Stimulated activated CD4-positive, alpha-beta T cell treated with anti-CD3 and anti-CD28 coated beads, TNF-alpha, amount 100 ng/mL, for 24 hours (primary cell): ENCODE measurements at regions not wholly inside any gene's neighbourhood (a gene's known extent, or its start where the extent isn't known, plus 50 kb on each side); places are given as distances from the start of the nearest gene placed in this dataset.
"Not testable (repeated sequence)": the region's sequence is repeated elsewhere in the genome, so short reads cannot be mapped to it uniquely, and the experiment has no call there.

ENCODE experiments used
- DNase-seq, 3 experiments: peaks; one replicate each; pipeline ENCODE4 v3.0.0-alpha.2; 2020; ENCODE audit warnings: low read depth in 3 of 3

- DNase-seq: no peak
Observed at GRCh38 chr11:115981814-115982471, 477.7 kb upstream of the CADM1 start.

DNA sequence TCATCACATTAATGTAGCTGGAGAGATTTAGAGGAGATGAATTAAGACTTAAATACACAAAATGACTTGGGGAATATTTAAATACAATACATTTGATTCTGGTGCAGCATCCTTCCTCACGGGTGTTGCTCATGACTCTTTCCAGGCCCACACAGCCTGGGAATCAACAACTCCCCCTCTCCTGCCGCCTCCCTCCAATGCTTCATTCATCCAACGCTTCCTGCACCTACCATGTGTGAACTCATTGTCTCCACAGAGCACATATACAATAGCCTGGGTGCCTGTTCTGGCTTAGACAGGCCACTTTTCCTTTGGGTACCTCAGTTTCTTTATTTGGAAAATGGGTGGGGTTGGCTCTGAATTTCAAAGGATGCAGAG lies 476.9 kb upstream of the CADM1 start:
- DNase-seq: no peak

- DNase-seq: no peak
Observed at GRCh38 chr11:115980337-115981103, 476.3 kb upstream of the CADM1 start.

DNA sequence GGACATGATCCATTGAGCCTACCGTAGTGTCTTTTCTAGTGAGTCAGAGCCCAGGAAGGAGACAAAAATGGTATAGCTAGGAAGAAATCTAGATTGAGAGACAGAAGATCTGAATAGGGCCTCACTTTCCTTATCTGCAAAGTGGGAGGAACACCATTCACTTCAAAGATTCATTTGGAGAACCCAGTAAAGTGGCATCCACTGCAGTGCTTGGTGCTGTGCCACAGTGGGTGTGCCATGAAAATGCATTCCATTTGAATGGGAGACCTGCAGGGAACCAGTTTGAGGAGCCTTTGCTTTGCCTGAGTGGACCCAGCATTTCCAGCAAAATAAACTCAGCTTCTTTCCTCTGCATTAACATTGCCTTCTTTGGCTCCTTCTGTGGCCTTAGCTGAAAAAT lies 470.5 kb upstream of the CADM1 start:
- DNase-seq: no peak

DNA sequence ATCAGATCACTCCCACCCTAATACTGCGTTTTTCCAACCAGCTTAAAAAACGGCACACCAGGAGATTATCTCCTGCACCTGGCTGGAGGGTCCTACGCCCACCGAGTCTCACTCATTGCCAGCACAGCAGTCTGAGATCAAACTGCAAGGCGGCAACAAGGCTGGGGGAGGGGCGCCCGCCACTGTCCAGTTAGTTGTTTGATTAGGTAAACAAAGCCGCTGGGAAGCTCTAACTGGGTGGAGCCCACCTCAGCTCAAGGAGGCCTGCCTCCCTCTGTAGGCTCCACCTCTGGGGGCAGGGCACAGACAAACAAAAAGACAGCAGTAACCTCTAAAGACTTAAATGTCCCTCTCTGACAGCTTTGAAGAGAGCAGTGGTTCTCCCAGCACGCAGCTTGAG lies 463.0 kb upstream of the CADM1 start:
- not testable (repeated sequence) for DNase-seq

DNA sequence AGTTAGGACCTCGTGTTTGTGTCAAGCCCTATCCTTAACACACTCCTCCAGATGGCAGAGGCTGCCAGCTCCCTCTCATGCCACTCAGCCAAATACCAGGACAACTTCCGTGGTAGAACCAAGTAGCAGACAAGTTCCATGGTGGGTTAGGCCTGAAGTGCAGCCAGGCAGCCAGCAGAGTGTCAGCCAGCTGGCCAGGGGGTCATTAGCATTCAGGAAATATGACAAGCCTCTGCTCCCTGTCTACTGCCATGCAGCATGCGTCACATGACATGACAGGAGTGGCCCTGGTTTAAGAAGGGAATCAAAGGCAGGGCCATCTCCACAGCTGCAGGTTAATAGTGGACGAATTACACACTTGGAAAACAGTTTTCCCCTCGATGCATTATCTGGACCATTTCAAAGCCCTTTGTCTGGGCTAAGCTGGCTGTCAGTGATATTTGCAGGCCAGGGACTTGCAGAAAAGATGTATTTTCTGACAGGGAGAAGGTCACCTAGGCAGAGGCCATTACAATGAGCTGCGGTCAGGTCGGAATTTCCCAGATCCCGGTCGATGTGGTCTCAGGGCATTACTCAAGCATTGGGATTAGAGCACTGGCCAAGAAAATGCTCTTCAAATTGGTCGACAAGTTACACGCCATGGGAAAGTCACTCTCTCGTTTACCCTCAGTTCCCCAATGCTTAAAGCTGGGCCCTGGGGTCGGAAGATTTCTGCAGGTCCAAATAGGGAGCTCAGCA lies 461.7 kb upstream of the CADM1 start:
- DNase-seq: no peak

- no peak for DNase-seq
Observed at GRCh38 chr11:115964091-115964490, 459.9 kb upstream of the CADM1 start.

- no peak for DNase-seq
Observed at GRCh38 chr11:115963156-115963555, 458.9 kb upstream of the CADM1 start.

- no peak for DNase-seq
Observed at GRCh38 chr11:115961159-115962003, 457.2 kb upstream of the CADM1 start.

DNA sequence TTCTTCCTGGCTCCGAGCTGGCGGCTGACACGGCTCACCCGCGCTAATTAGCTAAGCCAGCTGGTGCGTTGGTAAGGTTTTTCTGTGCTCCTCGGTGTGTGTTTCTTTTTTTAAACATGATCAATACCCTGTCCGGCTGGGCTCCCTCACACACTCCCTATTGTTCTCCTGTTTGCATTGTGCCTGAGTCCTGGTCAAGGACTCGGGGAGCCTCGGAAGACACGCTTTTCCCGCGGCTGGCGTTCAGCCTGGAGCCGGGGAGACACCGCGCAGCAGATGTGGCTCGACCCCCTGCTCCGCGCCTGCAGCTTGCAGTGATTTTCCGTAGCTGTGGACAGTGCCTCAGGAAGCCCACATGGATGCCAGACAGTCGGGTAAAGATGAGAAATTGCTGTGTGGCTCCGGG lies 454.9 kb upstream of the CADM1 start:
- no peak for DNase-seq

GRCh38 chr11:115958089-115959000 lies 454.1 kb upstream of the CADM1 start:
- no peak for DNase-seq

GRCh38 chr11:115955803-115956202 lies 451.6 kb upstream of the CADM1 start:
- DNase-seq: no peak

- DNase-seq: no peak
Observed at GRCh38 chr11:115950660-115951059, 446.4 kb upstream of the CADM1 start.

DNA sequence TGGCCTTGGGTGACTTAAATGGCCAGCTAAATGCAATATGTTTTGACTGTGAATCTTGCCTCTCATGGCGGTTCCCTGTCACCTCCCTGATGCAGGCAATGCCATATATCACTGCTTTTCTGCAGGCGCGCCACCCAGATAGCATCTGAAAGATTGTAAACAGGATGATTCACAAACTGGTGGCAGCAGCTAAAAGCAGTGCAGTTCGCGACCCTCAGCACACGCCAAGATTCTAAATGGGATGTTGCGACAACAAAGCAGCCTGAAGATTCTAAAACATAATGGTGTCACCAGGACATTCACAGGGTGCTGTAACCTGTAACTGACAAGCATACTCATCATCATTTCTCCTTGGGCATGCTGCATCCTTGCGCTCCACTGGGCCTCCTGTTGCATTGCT lies 440.4 kb upstream of the CADM1 start:
- no peak for DNase-seq

- no peak for DNase-seq
Observed at GRCh38 chr11:115942011-115942410, 437.8 kb upstream of the CADM1 start.

GRCh38 chr11:115941481-115941993 lies 437.3 kb upstream of the CADM1 start:
- DNase-seq: no peak

DNA sequence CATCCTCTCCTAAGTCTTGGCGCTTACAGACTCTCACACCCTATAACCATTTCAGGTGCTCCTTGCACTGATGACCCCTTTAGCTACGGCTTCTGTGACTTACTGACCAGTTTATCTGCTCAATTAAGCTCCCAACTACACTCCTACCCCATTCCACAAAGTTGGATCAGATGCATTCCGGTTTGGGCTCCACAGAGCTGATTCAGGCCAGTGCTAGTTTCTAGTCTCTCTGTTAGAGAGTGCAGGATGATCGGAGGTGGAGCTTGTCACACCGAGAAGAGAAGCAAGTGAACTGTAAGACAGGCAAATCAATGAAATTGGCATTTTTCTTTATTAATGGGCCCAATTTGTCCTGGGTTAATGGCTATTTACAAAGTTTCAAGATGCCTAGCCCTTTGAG lies 436.8 kb upstream of the CADM1 start:
- DNase-seq: no peak

DNA sequence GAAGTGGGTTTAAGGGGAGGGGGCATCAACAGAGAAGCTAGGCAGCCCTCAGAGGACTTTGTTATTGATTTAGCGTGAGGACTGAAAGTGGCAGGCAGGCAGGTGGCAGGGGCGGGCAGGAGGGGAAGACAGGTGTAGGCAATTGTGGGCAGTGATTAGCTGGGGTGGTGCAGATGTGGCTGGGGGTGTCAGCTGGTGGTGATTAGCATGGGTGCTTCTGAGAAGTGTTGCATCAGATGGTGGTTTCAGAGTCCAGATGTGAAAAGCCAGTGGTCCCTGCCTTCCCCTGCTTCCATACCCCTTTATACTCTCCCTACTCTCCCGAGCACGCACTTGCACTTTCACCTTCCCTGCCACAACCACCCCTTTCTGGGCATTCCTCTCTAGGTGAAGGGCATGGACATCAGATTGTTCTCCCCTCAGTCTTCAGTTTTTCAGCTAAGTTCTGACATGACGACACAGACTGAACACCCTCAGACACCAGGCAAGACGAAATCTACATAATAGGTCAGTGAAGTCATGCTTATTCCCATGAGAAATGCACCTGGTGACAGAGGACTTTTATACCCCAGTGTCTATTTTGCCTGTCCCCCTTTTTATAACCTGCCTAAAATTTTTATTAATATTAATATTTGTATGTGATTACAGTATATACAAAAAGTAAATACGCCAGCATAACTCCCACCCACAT lies 435.7 kb upstream of the CADM1 start:
- no peak for DNase-seq

- no peak for DNase-seq
Observed at GRCh38 chr11:115939104-115939730, 435.0 kb upstream of the CADM1 start.

DNA sequence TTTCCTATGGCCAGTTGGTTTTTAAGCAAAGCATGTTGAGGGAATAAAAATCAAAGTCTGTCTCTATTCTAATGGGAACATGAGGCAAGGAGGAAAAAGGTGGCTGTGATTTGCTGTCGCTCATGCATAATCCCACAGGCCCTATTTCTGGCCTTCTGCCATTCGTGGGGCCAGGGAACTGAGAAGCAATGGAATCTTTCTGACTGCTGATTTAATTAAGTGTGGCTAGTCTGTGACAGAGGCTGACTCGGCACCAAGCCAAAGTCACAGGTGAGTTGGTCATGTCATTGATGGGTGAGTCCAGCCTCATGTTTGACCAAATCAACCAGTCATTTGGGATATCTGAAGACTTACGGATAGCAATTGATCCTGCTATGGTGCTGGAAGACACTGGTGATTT lies 429.3 kb upstream of the CADM1 start:
- no peak for DNase-seq
